H1 (cell line): ENCODE measurements at regions not wholly inside any gene's neighbourhood (a gene's known extent, or its start where the extent isn't known, plus 50 kb on each side); places are given as distances from the start of the nearest gene placed in this dataset.

Source experiments
- CTCF ChIA-PET: fragments of 300-600 bp; sonication (Branson Sonifier 250); formaldehyde crosslinking; loops from one replicate; lab custom pipeline; 2021; ENCODE audit not compliant: partially characterized antibody; lab: Charles Lee
- POLR2A ChIA-PET: fragments of 300-600 bp; sonication (Branson Sonifier 250); formaldehyde crosslinking; loops from one replicate; lab custom pipeline; 2021; ENCODE audit warnings: inconsistent platforms; ENCODE audit not compliant: partially characterized antibody; lab: Charles Lee
- DNase-seq, 2 experiments: peaks; one replicate each; pipeline versions ENCODE4 v3.0.0 to v3.0.0-alpha.2; 2010 to 2022; ENCODE audit warnings: low spot score in 2 of 2, low read depth in 1 of 2, mixed read lengths in 1 of 2
- FAIRE-seq: peaks from 2 replicates; lab custom pipeline; 2011; peaks lifted over from hg19 to GRCh38; lab: Jason Lieb, UNC
- H2AFZ ChIP-seq: 2 replicates; pipeline ENCODE4 v1.8.1; 2012; ENCODE audit warnings: low read length, inconsistent platforms
- H2AK5ac ChIP-seq: 2 replicates; pipeline ENCODE4 v1.6.1; 2013; ENCODE audit warnings: low read depth, low read length
- H2BK120ac ChIP-seq: replicated peaks from 2 replicates; pipeline ENCODE3; 2013; ENCODE audit warnings: low read depth, low read length, inconsistent platforms
- H2BK12ac ChIP-seq: 2 replicates; pipeline ENCODE4 v1.6.1; 2013; ENCODE audit warnings: low read depth, low read length
- H2BK15ac ChIP-seq: 2 replicates; pipeline ENCODE4 v1.6.1; 2013; ENCODE audit warnings: low read length
- H2BK20ac ChIP-seq: 2 replicates; pipeline ENCODE4 v1.6.1; 2013; ENCODE audit warnings: low read length
- H2BK5ac ChIP-seq: 2 replicates; pipeline ENCODE4 v1.6.1; 2013; ENCODE audit warnings: low read depth, low read length
- H3K14ac ChIP-seq: 2 replicates; pipeline ENCODE4 v1.6.1; 2013; ENCODE audit warnings: inconsistent platforms; ENCODE audit not compliant: insufficient read length
- H3K18ac ChIP-seq: 2 replicates; pipeline ENCODE4 v1.6.1; 2013; ENCODE audit warnings: low read length; ENCODE audit errors: extremely low read depth
- H3K23ac ChIP-seq: 2 replicates; pipeline ENCODE4 v1.6.1; 2013; ENCODE audit warnings: inconsistent platforms; ENCODE audit not compliant: insufficient read length
- H3K23me2 ChIP-seq: 2 replicates; pipeline ENCODE4 v1.6.1; 2013; ENCODE audit warnings: low read depth, low read length
- H3K27ac ChIP-seq: 2 replicates; pipeline ENCODE4 v1.6.1; 2011; ENCODE audit warnings: low read depth, low read length, inconsistent platforms
- H3K27me3 ChIP-seq, 4 experiments: replicated peaks in 1 of 4; 1 replicate in 1 of 4; 2 replicates in 3 of 4; pipeline versions ENCODE4 v1.6.1 to v1.8.1; 2011 to 2013; ENCODE audit warnings: low read length in 3 of 4, mild to moderate bottlenecking in 3 of 4, inconsistent platforms in 2 of 4, mixed read lengths in 2 of 4, moderate library complexity in 1 of 4; ENCODE audit not compliant: control insufficient read depth in 3 of 4, insufficient read depth in 3 of 4; ENCODE audit errors: extremely low read depth in 1 of 4
- H3K36me3 ChIP-seq, 4 experiments: 2 replicates each; pipeline versions ENCODE4 v1.6.1 to v1.8.1; 2011 to 2013; ENCODE audit warnings: mild to moderate bottlenecking in 4 of 4, low read length in 3 of 4, moderate library complexity in 2 of 4, control low read depth in 1 of 4, inconsistent platforms in 1 of 4; ENCODE audit not compliant: insufficient read depth in 4 of 4, control insufficient read depth in 2 of 4
- H3K4ac ChIP-seq: replicated peaks from 2 replicates; pipeline ENCODE3; 2013; ENCODE audit warnings: low read length, low read depth, mixed read lengths, inconsistent platforms; ENCODE audit not compliant: insufficient read length
- H3K4me1 ChIP-seq, 4 experiments: replicated peaks in 1 of 4; 1 replicate in 1 of 4; 2 replicates in 3 of 4; pipeline versions ENCODE4 v1.6.1 to v1.8.1; 2011 to 2013; ENCODE audit warnings: low read length in 3 of 4, inconsistent platforms in 2 of 4, mixed read lengths in 1 of 4; ENCODE audit not compliant: insufficient read depth in 4 of 4, control insufficient read depth in 3 of 4
- H3K4me2 ChIP-seq, 2 experiments: 2 replicates each; pipeline versions ENCODE4 v1.6.1 to v1.8.1; 2011 to 2013; ENCODE audit warnings: low read depth in 2 of 2, low read length in 2 of 2, control low read depth in 1 of 2, inconsistent platforms in 1 of 2, mild to moderate bottlenecking in 1 of 2; ENCODE audit not compliant: insufficient read depth in 1 of 2
- H3K4me3 ChIP-seq, 4 experiments: fragments of 200-600, 300-600 bp in 1 of 4; sonication (generic), shearing (Covaris generic), sonication (Bioruptor Twin) in 1 of 4; 2 replicates each; pipeline versions ENCODE4 v1.5.1 to v1.8.1; 2011 to 2016; ENCODE audit warnings: low read length in 4 of 4, low read depth in 3 of 4, control low read depth in 2 of 4, inconsistent platforms in 2 of 4, mild to moderate bottlenecking in 2 of 4, mixed read lengths in 1 of 4, moderate library complexity in 1 of 4; ENCODE audit not compliant: insufficient read depth in 2 of 4; ENCODE audit errors: extremely low read depth in 1 of 4
- H3K56ac ChIP-seq: replicated peaks from 2 replicates; pipeline ENCODE3; 2013; ENCODE audit warnings: low read depth, mild to moderate bottlenecking, mixed read lengths, low read length, inconsistent platforms; ENCODE audit not compliant: insufficient read length
- H3K79me1 ChIP-seq: 2 replicates; pipeline ENCODE4 v1.6.1; 2013; ENCODE audit warnings: low read depth, low read length, control low read depth
- H3K79me2 ChIP-seq, 2 experiments: 2 replicates each; pipeline versions ENCODE4 v1.6.1 to v1.8.1; 2012 to 2013; ENCODE audit warnings: low read length in 2 of 2, mild to moderate bottlenecking in 2 of 2, inconsistent platforms in 1 of 2; ENCODE audit not compliant: insufficient read depth in 2 of 2, control insufficient read depth in 1 of 2
- H3K9ac ChIP-seq, 4 experiments: replicated peaks in 1 of 4; 1 replicate in 1 of 4; 2 replicates in 3 of 4; pipeline versions ENCODE4 v1.6.1 to v1.8.1; 2011 to 2013; ENCODE audit warnings: low read depth in 3 of 4, low read length in 3 of 4, control low read depth in 2 of 4, mild to moderate bottlenecking in 2 of 4, moderate library complexity in 2 of 4, inconsistent platforms in 1 of 4; ENCODE audit errors: extremely low read depth in 1 of 4
- H3K9me3 ChIP-seq, 2 experiments: 2 replicates each; pipeline versions ENCODE4 v1.6.1 to v1.8.1; 2012 to 2013; ENCODE audit warnings: mild to moderate bottlenecking in 2 of 2, moderate library complexity in 2 of 2, control low read depth in 1 of 2, inconsistent platforms in 1 of 2, low read depth in 1 of 2, low read length in 1 of 2, mixed read lengths in 1 of 2; ENCODE audit not compliant: insufficient read depth in 2 of 2
- H4K20me1 ChIP-seq, 2 experiments: replicated peaks in 1 of 2; 2 replicates each; pipeline versions ENCODE3 to v1.8.1; 2011 to 2013; ENCODE audit warnings: inconsistent platforms in 2 of 2, low read length in 2 of 2, mild to moderate bottlenecking in 1 of 2; ENCODE audit not compliant: insufficient read depth in 2 of 2, control insufficient read depth in 1 of 2
- H4K5ac ChIP-seq: 2 replicates; pipeline ENCODE4 v1.6.1; 2013; ENCODE audit warnings: low read length, low read depth, mixed read lengths, inconsistent platforms; ENCODE audit not compliant: insufficient read length
- H4K8ac ChIP-seq: 2 replicates; pipeline ENCODE4 v1.8.0; 2013; ENCODE audit warnings: mild to moderate bottlenecking, moderate library complexity, low read length, inconsistent platforms; ENCODE audit not compliant: insufficient read depth; ENCODE audit errors: extremely low read depth
- H4K91ac ChIP-seq: replicated peaks from 2 replicates; pipeline ENCODE3; 2013; ENCODE audit warnings: low read length, mixed read lengths, inconsistent platforms; ENCODE audit not compliant: insufficient read length
- BACH1 ChIP-seq: IDR thresholded peaks from 2 replicates; pipeline ENCODE4 v1.6.1; 2012; ENCODE audit warnings: low read length, improper control_type of control experiment
- BCL11A ChIP-seq, 2 experiments: IDR thresholded peaks; one replicate each; pipeline ENCODE4 v1.6.1; 2011; ENCODE audit warnings: low read depth in 2 of 2, low read length in 2 of 2, mild to moderate bottlenecking in 2 of 2
- CHD1 ChIP-seq: IDR thresholded peaks from 2 replicates; pipeline ENCODE4 v1.6.1; 2012; ENCODE audit warnings: low read depth, low read length, improper control_type of control experiment
- CHD2 ChIP-seq: IDR thresholded peaks from 2 replicates; pipeline ENCODE4 v1.6.1; 2012; ENCODE audit warnings: low read length, improper control_type of control experiment
- GTF2F1 ChIP-seq: IDR thresholded peaks from 2 replicates; pipeline ENCODE4 v1.6.1; 2012; ENCODE audit warnings: low read depth, low read length, improper control_type of control experiment, borderline replicate concordance
- JUND ChIP-seq: IDR thresholded peaks from 2 replicates; pipeline ENCODE4 v1.6.1; 2011; ENCODE audit warnings: mild to moderate bottlenecking, improper control_type of control experiment, low read length
- MAFK ChIP-seq: IDR thresholded peaks from 2 replicates; pipeline ENCODE4 v1.6.1; 2012; ENCODE audit warnings: low read depth, mild to moderate bottlenecking, improper control_type of control experiment, low read length
- RAD21 ChIP-seq, 2 experiments: IDR thresholded peaks in 1 of 2; conservative IDR thresholded peaks in 1 of 2; 2 replicates each; pipeline ENCODE4 v1.6.1; 2011; ENCODE audit warnings: low read depth in 2 of 2, low read length in 2 of 2, improper control_type of control experiment in 1 of 2, inconsistent platforms in 1 of 2, mild to moderate bottlenecking in 1 of 2, moderate library complexity in 1 of 2
- SP1 ChIP-seq: IDR thresholded peaks from 2 replicates; pipeline ENCODE4 v1.6.1; 2011; ENCODE audit warnings: low read depth, low read length
- SUZ12 ChIP-seq: fragments of 200-600 bp; sonication (generic); IDR thresholded peaks from 2 replicates; pipeline ENCODE4 v1.6.1; 2012; ENCODE audit warnings: mild to moderate bottlenecking, inconsistent platforms, low read length, moderate library complexity, mixed read lengths
- YY1 ChIP-seq: IDR thresholded peaks from 2 replicates; pipeline ENCODE4 v1.6.1; 2011; ENCODE audit warnings: low read depth, mild to moderate bottlenecking, low read length
- WGBS, 2 experiments: shearing (Covaris generic) in 1 of 2; methylation state at CpG; one replicate each; pipeline versions ENCODE4 v1.1.6 to v1.1.7; 2013 to 2015; ENCODE audit warnings: low lambda C conversion rate in 2 of 2, mixed read lengths in 2 of 2, inconsistent platforms in 1 of 2, low coverage in 1 of 2, missing lambda C conversion rate in 1 of 2; ENCODE audit not compliant: insufficient replicate concordance in 2 of 2, insufficient coverage in 1 of 2, insufficient read length in 1 of 2; ENCODE audit errors: extremely low coverage in 1 of 2, missing lambda C conversion rate in 1 of 2; 5-methylcytosine and 5-hydroxymethylcytosine counted together

- CTCF ChIA-PET = no interaction called here
- Histone ChIP-seq H4K5ac (no peak overlapping the region), H2AFZ (0 out of 2 replicates have a peak overlapping the region, but pooled peaks have one; percentile 2), H2BK20ac (no peak overlapping the region), H2AK5ac (no peak overlapping the region), H2BK12ac (no peak overlapping the region), H4K91ac (no peak overlapping the region), H3K4me3 (no peak overlapping the region), H3K36me3 (no peaks in the 10 kb centered on the region), H3K56ac (no peak overlapping the region), H3K79me2 (no peaks in the 10 kb centered on the region), H3K79me1 (no peaks in the 10 kb centered on the region), H3K14ac (no peak overlapping the region), H3K9me3 (no peaks in the 10 kb centered on the region), H4K8ac (no peak overlapping the region), H3K9ac (no peak overlapping the region), H2BK5ac (no peak overlapping the region), H3K27me3 (no peaks in the 10 kb centered on the region), H2BK120ac (no peak overlapping the region), H3K4ac (no peak overlapping the region), H3K18ac (no peak overlapping the region), H4K20me1 (no peaks in the 10 kb centered on the region), H3K23ac (no peak overlapping the region), H3K4me2 (no peak overlapping the region), H3K4me1 (no peaks in the 10 kb centered on the region), H2BK15ac (no peak overlapping the region), H3K23me2 (no peaks in the 10 kb centered on the region), H3K27ac (no peak overlapping the region)
- no peak for DNase-seq
- POLR2A ChIA-PET = no interaction called here
- no peak for FAIRE-seq
- 89% methylated on average over 4 of the region's 4 CpGs; no CpG with 5 or more reads in 1 of the 2 experiments for WGBS, 2 experiments
- TF ChIP-seq CHD2 = no peak
- no peak for TF ChIP-seq BCL11A (IDR thresholded peaks at IDR 0.05; ENCODE audit: low read depth in 2 of 2, low read length in 2 of 2)
- no peak for TF ChIP-seq SUZ12
- TF ChIP-seq GTF2F1 = no peak
- TF ChIP-seq SP1 = no peak
- no peak for TF ChIP-seq JUND
- no peak for TF ChIP-seq MAFK
- no peak for TF ChIP-seq YY1
- TF ChIP-seq RAD21 (IDR thresholded peaks at IDR 0.05 in 1 of 2, conservative IDR thresholded peaks at IDR 0.05 in 1 of 2; ENCODE audit: low read depth in 2 of 2, low read length in 2 of 2) = no peak
- TF ChIP-seq CHD1 = no peak
- no peak for TF ChIP-seq BACH1
Observed at GRCh38 chr3:98966862-98967546, 65.5 kb upstream of the DCBLD2 start.
